RWPE2 (cell line): ENCODE measurements at regions not wholly inside any gene's neighbourhood (a gene's known extent, or its start where the extent isn't known, plus 50 kb on each side); places are given as distances from the start of the nearest gene placed in this dataset.

ENCODE experiments used
- ATAC-seq: fragments of 200-7000 bp; cut with Tn5 transposase; 3 replicates; pipeline ENCODE4 v1.9.1; 2021; ENCODE audit warnings: low read depth
- DNase-seq: peaks from one replicate; pipeline ENCODE4 v3.0.0-alpha.2; 2020; ENCODE audit warnings: low spot score
- H3K27ac ChIP-seq: fragments of 450-650 bp; 2 replicates; pipeline ENCODE4 v1.5.1; 2017; ENCODE audit warnings: mild to moderate bottlenecking; ENCODE audit not compliant: poor library complexity, severe bottlenecking
- H3K27me3 ChIP-seq: fragments of 250-450 bp; sonication (Bioruptor Pico); 2 replicates; pipeline ENCODE4 v1.5.1; 2021; ENCODE audit warnings: mild to moderate bottlenecking, moderate library complexity; ENCODE audit not compliant: insufficient read depth, poor library complexity, severe bottlenecking
- H3K36me3 ChIP-seq: fragments of 250-450 bp; sonication (Bioruptor Pico); 2 replicates; pipeline ENCODE4 v1.5.1; 2020; ENCODE audit warnings: low read depth, mild to moderate bottlenecking, moderate library complexity
- H3K4me1 ChIP-seq: fragments of 250-450 bp; sonication (Bioruptor Pico); 2 replicates; pipeline ENCODE4 v1.5.1; 2021; ENCODE audit warnings: mild to moderate bottlenecking, moderate library complexity; ENCODE audit not compliant: insufficient read depth, poor library complexity, severe bottlenecking
- H3K4me3 ChIP-seq: fragments of 250-450 bp; sonication (Bioruptor Pico); 2 replicates; pipeline ENCODE4 v1.5.1; 2021; ENCODE audit warnings: mild to moderate bottlenecking, moderate library complexity; ENCODE audit not compliant: severe bottlenecking
- H3K9me3 ChIP-seq: fragments of 250-450 bp; sonication (Bioruptor Pico); 2 replicates; pipeline ENCODE4 v1.5.1; 2021; ENCODE audit warnings: mild to moderate bottlenecking, moderate library complexity; ENCODE audit not compliant: severe bottlenecking
- TF ChIP-seq, protein P1 (sequence below): fragments of 450-650 bp; IDR thresholded peaks from one replicate; pipeline ENCODE4 v1.5.1; 2017; ENCODE audit warnings: mild to moderate bottlenecking, moderate library complexity; ENCODE audit not compliant: poor library complexity, severe bottlenecking

DNA sequence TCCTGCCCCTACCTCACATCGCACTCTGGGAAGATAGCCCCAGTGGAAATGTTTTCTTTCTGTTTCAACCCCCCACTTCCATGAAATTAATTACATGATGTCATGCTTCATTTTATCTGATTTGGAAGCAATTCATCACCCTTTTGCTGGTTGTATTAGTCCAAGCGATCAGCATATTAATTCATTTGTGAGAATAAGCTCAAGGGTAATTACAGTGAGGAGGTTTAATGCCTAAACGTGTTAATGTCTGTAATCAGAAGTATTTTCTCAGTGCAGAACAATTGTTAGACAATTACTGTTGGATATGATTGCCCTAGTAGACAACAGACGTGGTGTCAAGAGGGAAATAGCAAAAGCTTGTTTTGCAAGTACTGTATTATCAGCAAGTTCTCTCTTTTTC, 746.3 kb downstream of the CPS1 start:
- H3K27ac ChIP-seq, result no peak overlapping the region
- no peak for ATAC-seq
- H3K4me1 ChIP-seq, result no peaks in the 10 kb centered on the region
- H3K36me3 ChIP-seq, result no peaks in the 10 kb centered on the region
- DNase-seq, result no peak
- H3K4me3 ChIP-seq, result no peak overlapping the region
- no peaks in the 10 kb centered on the region for H3K27me3 ChIP-seq
- H3K9me3 ChIP-seq, result no peaks in the 10 kb centered on the region
- TF ChIP-seq, protein P1, sequence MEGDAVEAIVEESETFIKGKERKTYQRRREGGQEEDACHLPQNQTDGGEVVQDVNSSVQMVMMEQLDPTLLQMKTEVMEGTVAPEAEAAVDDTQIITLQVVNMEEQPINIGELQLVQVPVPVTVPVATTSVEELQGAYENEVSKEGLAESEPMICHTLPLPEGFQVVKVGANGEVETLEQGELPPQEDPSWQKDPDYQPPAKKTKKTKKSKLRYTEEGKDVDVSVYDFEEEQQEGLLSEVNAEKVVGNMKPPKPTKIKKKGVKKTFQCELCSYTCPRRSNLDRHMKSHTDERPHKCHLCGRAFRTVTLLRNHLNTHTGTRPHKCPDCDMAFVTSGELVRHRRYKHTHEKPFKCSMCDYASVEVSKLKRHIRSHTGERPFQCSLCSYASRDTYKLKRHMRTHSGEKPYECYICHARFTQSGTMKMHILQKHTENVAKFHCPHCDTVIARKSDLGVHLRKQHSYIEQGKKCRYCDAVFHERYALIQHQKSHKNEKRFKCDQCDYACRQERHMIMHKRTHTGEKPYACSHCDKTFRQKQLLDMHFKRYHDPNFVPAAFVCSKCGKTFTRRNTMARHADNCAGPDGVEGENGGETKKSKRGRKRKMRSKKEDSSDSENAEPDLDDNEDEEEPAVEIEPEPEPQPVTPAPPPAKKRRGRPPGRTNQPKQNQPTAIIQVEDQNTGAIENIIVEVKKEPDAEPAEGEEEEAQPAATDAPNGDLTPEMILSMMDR, result no peak

GRCh38 chr2:211306929-211307328, 750.5 kb downstream of the CPS1 start:
- Histone ChIP-seq H3K36me3 (no peaks in the 10 kb centered on the region), H3K4me3 (no peak overlapping the region), H3K4me1 (no peaks in the 10 kb centered on the region), H3K9me3 (no peaks in the 10 kb centered on the region), H3K27ac (no peak overlapping the region), H3K27me3 (no peaks in the 10 kb centered on the region)
- ATAC-seq, result no peak
- TF ChIP-seq, protein P1, result no peak
- no peak for DNase-seq
